Hepatocyte (in vitro differentiated cells): ENCODE measurements at regions not wholly inside any gene's neighbourhood (a gene's known extent, or its start where the extent isn't known, plus 50 kb on each side); places are given as distances from the start of the nearest gene placed in this dataset.

Experiments
- DNase-seq: peaks from one replicate; pipeline ENCODE4 v3.0.0-alpha.2; 2016; ENCODE audit warnings: low spot score
- H2AFZ ChIP-seq: fragments of 200-600 bp; sonication (generic); 2 replicates; pipeline ENCODE4 v1.6.0; 2016; ENCODE audit warnings: antibody characterized with exemption, mild to moderate bottlenecking
- H3K27ac ChIP-seq: fragments of 200-600 bp; sonication (generic); 2 replicates; pipeline ENCODE4 v1.5.1; 2016; ENCODE audit warnings: mild to moderate bottlenecking
- H3K27me3 ChIP-seq: fragments of 200-600 bp; sonication (generic); 2 replicates; pipeline ENCODE4 v1.6.1; 2016
- H3K36me3 ChIP-seq: fragments of 200-600 bp; sonication (generic); replicated peaks from 2 replicates; pipeline ENCODE4 v1.5.1; 2016; ENCODE audit warnings: low read depth; ENCODE audit not compliant: insufficient read depth
- H3K4me1 ChIP-seq: fragments of 200-600 bp; sonication (generic); 2 replicates; pipeline ENCODE4 v1.5.1; 2016; ENCODE audit warnings: mild to moderate bottlenecking, moderate library complexity; ENCODE audit not compliant: insufficient read depth
- H3K4me2 ChIP-seq: fragments of 200-600 bp; sonication (generic); 2 replicates; pipeline ENCODE4 v1.6.0; 2016
- H3K4me3 ChIP-seq: fragments of 200-600 bp; sonication (generic); 2 replicates; pipeline ENCODE4 v1.5.1; 2016; ENCODE audit warnings: mild to moderate bottlenecking
- H3K79me2 ChIP-seq: fragments of 200-600 bp; sonication (generic); 2 replicates; pipeline ENCODE4 v1.6.0; 2017; ENCODE audit warnings: mild to moderate bottlenecking
- H3K9me2 ChIP-seq: fragments of 200-600 bp; sonication (generic); replicated peaks from 2 replicates; pipeline ENCODE4 v1.6.0; 2017; ENCODE audit warnings: mild to moderate bottlenecking; ENCODE audit not compliant: insufficient read depth
- H3K9me3 ChIP-seq: fragments of 200-600 bp; sonication (generic); 2 replicates; pipeline ENCODE4 v1.5.1; 2016; ENCODE audit warnings: low read depth, mild to moderate bottlenecking
- H4K20me1 ChIP-seq: fragments of 200-600 bp; sonication (generic); 2 replicates; pipeline ENCODE4 v1.6.0; 2016; ENCODE audit warnings: mild to moderate bottlenecking; ENCODE audit not compliant: insufficient read depth, poor library complexity, severe bottlenecking
- EZH2 ChIP-seq: fragments of 200-600 bp; sonication (generic); IDR thresholded peaks from 2 replicates; pipeline ENCODE4 v1.6.1; 2016; ENCODE audit warnings: antibody characterized with exemption, mild to moderate bottlenecking, borderline replicate concordance
- EZH2phosphoT487 ChIP-seq: fragments of 200-600 bp; sonication (generic); IDR thresholded peaks from one replicate; pipeline ENCODE4 v1.6.1; 2018; ENCODE audit warnings: antibody characterized with exemption, mild to moderate bottlenecking, low read depth, moderate library complexity; ENCODE audit not compliant: unreplicated experiment, severe bottlenecking
- WGBS: methylation state at CpG from one replicate; pipeline ENCODE4 v1.1.6; 2016; ENCODE audit warnings: low lambda C conversion rate; ENCODE audit errors: missing lambda C conversion rate; 5-methylcytosine and 5-hydroxymethylcytosine counted together
- TF ChIP-seq, protein P1 (sequence below): fragments of 200-600 bp; sonication (generic); IDR thresholded peaks from 2 replicates; pipeline ENCODE4 v1.5.1; 2016; ENCODE audit warnings: antibody characterized with exemption, mild to moderate bottlenecking; ENCODE audit not compliant: poor library complexity

- Histone ChIP-seq H2AFZ (no peak overlapping the region), H3K79me2 (no peaks in the 10 kb centered on the region), H3K27ac (no peak overlapping the region), H3K9me3 (no peaks in the 10 kb centered on the region), H3K4me2 (no peak overlapping the region), H4K20me1 (no peaks in the 10 kb centered on the region), H3K9me2 (no peaks in the 10 kb centered on the region), H3K36me3 (no peaks in the 10 kb centered on the region), H3K4me3 (no peak overlapping the region), H3K27me3 (no peaks in the 10 kb centered on the region), H3K4me1 (no peaks in the 10 kb centered on the region)
- DNase-seq, result no peak
- no peak for TF ChIP-seq EZH2
- TF ChIP-seq EZH2phosphoT487, result no peak
- TF ChIP-seq, protein P1, sequence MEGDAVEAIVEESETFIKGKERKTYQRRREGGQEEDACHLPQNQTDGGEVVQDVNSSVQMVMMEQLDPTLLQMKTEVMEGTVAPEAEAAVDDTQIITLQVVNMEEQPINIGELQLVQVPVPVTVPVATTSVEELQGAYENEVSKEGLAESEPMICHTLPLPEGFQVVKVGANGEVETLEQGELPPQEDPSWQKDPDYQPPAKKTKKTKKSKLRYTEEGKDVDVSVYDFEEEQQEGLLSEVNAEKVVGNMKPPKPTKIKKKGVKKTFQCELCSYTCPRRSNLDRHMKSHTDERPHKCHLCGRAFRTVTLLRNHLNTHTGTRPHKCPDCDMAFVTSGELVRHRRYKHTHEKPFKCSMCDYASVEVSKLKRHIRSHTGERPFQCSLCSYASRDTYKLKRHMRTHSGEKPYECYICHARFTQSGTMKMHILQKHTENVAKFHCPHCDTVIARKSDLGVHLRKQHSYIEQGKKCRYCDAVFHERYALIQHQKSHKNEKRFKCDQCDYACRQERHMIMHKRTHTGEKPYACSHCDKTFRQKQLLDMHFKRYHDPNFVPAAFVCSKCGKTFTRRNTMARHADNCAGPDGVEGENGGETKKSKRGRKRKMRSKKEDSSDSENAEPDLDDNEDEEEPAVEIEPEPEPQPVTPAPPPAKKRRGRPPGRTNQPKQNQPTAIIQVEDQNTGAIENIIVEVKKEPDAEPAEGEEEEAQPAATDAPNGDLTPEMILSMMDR, result no peak
Measured at GRCh38 chr3:75035146-75035545, 420.7 kb upstream of the CNTN3 start.

DNA sequence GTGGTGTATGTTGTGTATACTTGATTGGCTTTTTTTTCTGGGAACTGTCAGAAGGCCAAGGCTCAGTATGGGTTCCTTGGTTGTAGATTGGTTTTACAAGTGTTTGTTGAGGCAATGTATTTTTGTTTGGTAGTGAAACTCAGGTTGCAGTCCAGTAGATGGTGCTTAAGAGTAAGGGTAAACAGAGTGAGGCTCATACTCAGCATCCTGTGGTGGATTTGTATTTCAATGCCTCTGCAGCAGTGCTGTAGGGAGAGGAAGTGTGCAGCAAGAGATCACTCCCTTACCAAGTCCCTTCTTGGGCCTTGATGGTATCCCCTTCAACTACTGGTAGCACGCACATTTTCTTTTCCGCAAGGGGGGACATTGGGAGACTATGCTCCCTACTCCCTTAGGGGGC is 428.5 kb upstream of the CNTN3 start:
- Histone ChIP-seq H4K20me1 (no peaks in the 10 kb centered on the region), H3K9me3 (no peaks in the 10 kb centered on the region), H3K27ac (no peak overlapping the region), H2AFZ (no peak overlapping the region), H3K27me3 (no peaks in the 10 kb centered on the region), H3K79me2 (no peaks in the 10 kb centered on the region), H3K36me3 (no peaks in the 10 kb centered on the region), H3K4me2 (no peak overlapping the region), H3K9me2 (no peaks in the 10 kb centered on the region), H3K4me3 (no peak overlapping the region), H3K4me1 (no peaks in the 10 kb centered on the region)
- WGBS, result 96% methylated on average over 2 of the region's 2 CpGs
- TF ChIP-seq EZH2phosphoT487 (no peak), EZH2 (no peak)
- TF ChIP-seq, protein P1, result no peak
- no peak for DNase-seq

DNA sequence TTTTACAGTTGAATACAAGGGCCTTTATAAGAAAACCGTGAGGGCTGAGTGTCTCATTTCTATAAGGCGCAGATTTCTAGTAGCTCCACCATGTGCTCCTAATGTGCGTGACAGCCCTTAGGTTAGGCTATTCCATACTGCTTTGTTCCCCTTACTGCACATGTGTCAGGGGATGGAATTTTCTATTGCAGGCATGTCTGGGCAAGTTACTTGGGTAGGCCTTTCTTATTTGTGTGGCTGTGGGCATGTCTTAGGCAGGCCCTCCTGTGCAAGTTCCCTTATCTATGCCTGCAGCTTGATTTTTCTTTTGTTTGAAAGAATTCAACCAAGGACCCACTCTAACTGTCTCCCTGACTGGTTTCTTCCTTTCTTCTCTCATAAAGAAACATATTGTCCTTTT is 434.2 kb upstream of the CNTN3 start:
- Histone ChIP-seq H3K79me2 (no peaks in the 10 kb centered on the region), H3K9me2 (no peaks in the 10 kb centered on the region), H4K20me1 (no peaks in the 10 kb centered on the region), H3K4me3 (no peak overlapping the region), H3K9me3 (no peaks in the 10 kb centered on the region), H2AFZ (no peak overlapping the region), H3K4me1 (no peaks in the 10 kb centered on the region), H3K36me3 (no peaks in the 10 kb centered on the region), H3K27me3 (no peaks in the 10 kb centered on the region), H3K27ac (no peak overlapping the region), H3K4me2 (no peak overlapping the region)
- DNase-seq, result no peak
- WGBS, result 95% methylated on average over 3 of the region's 3 CpGs
- TF ChIP-seq EZH2phosphoT487 (no peak), EZH2 (no peak)
- TF ChIP-seq, protein P1, result no peak

DNA sequence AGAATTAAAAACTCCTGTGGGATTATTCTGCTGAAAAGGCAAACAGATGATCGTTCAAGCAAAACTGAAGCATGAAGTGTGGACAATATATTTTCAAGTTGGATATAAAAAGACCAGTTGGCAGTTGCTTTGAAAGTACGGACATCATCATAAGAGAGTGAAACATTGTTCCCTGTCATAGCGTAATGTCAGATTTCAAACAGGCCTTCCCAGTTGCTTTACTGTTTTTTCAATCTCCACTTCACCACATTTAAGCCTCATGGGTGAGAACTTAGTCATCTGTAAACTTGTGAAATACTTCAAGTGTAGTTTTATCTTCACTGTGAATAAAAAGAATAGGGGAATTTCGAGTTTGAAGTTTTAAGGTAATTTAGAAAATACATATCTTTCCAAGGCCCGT is 435.1 kb upstream of the CNTN3 start:
- DNase-seq, result no peak
- whole genome bisulfite sequencing, result 81% methylated on average over 5 of the region's 5 CpGs
- no peaks in the 10 kb centered on the region for H4K20me1 ChIP-seq
- H3K36me3 ChIP-seq, result no peaks in the 10 kb centered on the region
- no peak overlapping the region for H2AFZ ChIP-seq
- TF ChIP-seq EZH2, result no peak
- TF ChIP-seq, protein P1, result no peak
- no peak for TF ChIP-seq EZH2phosphoT487
- no peaks in the 10 kb centered on the region for H3K9me2 ChIP-seq
- no peak overlapping the region for H3K27ac ChIP-seq
- H3K4me3 ChIP-seq, result no peak overlapping the region
- no peaks in the 10 kb centered on the region for H3K79me2 ChIP-seq
- H3K4me1 ChIP-seq, result no peaks in the 10 kb centered on the region
- H3K4me2 ChIP-seq, result no peak overlapping the region
- H3K27me3 ChIP-seq, result no peaks in the 10 kb centered on the region
- no peaks in the 10 kb centered on the region for H3K9me3 ChIP-seq
